HEK293T (cell line): ENCODE measurements at regions not wholly inside any gene's neighbourhood (a gene's known extent, or its start where the extent isn't known, plus 50 kb on each side); places are given as distances from the start of the nearest gene placed in this dataset.

Experiments
- ARNT ChIP-seq: fragments of 450-650 bp; IDR thresholded peaks from 2 replicates; pipeline ENCODE4 v1.6.1; 2017; ENCODE audit warnings: mild to moderate bottlenecking
- BHLHE40 ChIP-seq: fragments of 450-650 bp; IDR thresholded peaks from 2 replicates; pipeline ENCODE4 v1.6.1; 2016; ENCODE audit warnings: mild to moderate bottlenecking, moderate library complexity, borderline replicate concordance
- CTBP1 ChIP-seq: fragments of 450-650 bp; IDR thresholded peaks from 2 replicates; pipeline ENCODE4 v1.6.1; 2016; ENCODE audit warnings: borderline replicate concordance
- ELF4 ChIP-seq: fragments of 450-650 bp; IDR thresholded peaks from 2 replicates; pipeline ENCODE4 v1.6.1; 2017; ENCODE audit warnings: antibody characterized with exemption
- FOXA1 ChIP-seq: fragments of 450-650 bp; IDR thresholded peaks from 2 replicates; pipeline ENCODE4 v1.6.1; 2016; ENCODE audit warnings: mild to moderate bottlenecking
- FOXK2 ChIP-seq: fragments of 450-650 bp; IDR thresholded peaks from 2 replicates; pipeline ENCODE4 v1.6.1; 2016; ENCODE audit warnings: mild to moderate bottlenecking
- HDGF ChIP-seq: fragments of 450-650 bp; IDR thresholded peaks from 2 replicates; pipeline ENCODE4 v1.6.1; 2017; ENCODE audit warnings: antibody characterized with exemption, borderline replicate concordance
- L3MBTL2 ChIP-seq: fragments of 450-650 bp; conservative IDR thresholded peaks from 2 replicates; pipeline ENCODE4 v1.6.1; 2016; ENCODE audit warnings: mild to moderate bottlenecking
- NFRKB ChIP-seq: fragments of 450-650 bp; IDR thresholded peaks from 2 replicates; pipeline ENCODE4 v1.6.1; 2016; ENCODE audit warnings: mild to moderate bottlenecking, moderate library complexity
- SP1 ChIP-seq: fragments of 450-650 bp; IDR thresholded peaks from 2 replicates; pipeline ENCODE4 v1.6.1; 2017
- SUZ12 ChIP-seq: fragments of 450-650 bp; IDR thresholded peaks from 2 replicates; pipeline ENCODE4 v1.6.1; 2016; ENCODE audit warnings: mild to moderate bottlenecking
- TARDBP ChIP-seq: fragments of 450-650 bp; IDR thresholded peaks from 2 replicates; pipeline ENCODE4 v1.6.1; 2016
- ZNF384 ChIP-seq: fragments of 450-650 bp; IDR thresholded peaks from 2 replicates; pipeline ENCODE4 v1.6.1; 2016
- TF ChIP-seq, protein P1 (sequence below): fragments of 450-650 bp; IDR thresholded peaks from 2 replicates; pipeline ENCODE4 v1.6.1; 2016

DNA sequence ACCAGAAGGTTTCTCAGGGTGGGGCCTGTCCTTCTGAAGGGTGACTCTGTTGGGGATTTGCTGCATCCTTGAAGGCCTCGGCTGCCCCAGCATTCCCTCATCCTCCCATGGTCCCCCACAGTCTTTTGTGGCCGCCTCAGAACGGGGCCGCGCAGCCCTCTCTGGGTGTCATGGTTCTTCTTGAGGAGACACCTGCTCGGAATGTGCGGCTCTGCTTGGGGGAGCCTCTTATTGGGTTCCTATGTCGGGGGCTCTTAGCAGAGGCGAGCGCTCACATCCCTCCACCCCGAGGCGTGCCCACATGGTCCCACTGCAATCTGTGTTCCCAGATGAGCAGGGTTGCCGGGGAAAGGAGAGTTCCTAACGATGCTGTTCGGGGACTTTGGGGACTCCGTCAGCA lies 1008.4 kb downstream of the BRD1 start:
- TF ChIP-seq SUZ12 (no peak), NFRKB (no peak), ZNF384 (no peak), TARDBP (no peak), HDGF (no peak), ELF4 (no peak), L3MBTL2 (no peak), FOXK2 (no peak), BHLHE40 (no peak), SP1 (no peak), CTBP1 (no peak), ARNT (no peak), FOXA1 (no peak)
- TF ChIP-seq, protein P1, sequence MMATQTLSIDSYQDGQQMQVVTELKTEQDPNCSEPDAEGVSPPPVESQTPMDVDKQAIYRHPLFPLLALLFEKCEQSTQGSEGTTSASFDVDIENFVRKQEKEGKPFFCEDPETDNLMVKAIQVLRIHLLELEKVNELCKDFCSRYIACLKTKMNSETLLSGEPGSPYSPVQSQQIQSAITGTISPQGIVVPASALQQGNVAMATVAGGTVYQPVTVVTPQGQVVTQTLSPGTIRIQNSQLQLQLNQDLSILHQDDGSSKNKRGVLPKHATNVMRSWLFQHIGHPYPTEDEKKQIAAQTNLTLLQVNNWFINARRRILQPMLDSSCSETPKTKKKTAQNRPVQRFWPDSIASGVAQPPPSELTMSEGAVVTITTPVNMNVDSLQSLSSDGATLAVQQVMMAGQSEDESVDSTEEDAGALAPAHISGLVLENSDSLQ: no peak
